Cardiac septum (tissue), 1 donor: ENCODE measurements at regions not wholly inside any gene's neighbourhood (a gene's known extent, or its start where the extent isn't known, plus 50 kb on each side); places are given as distances from the start of the nearest gene placed in this dataset.

Experiments
- DNase-seq: peaks from one replicate; pipeline ENCODE4 v3.0.0-alpha.2; 2020; ENCODE audit warnings: low spot score
- intact Hi-C: fragments of 100-400 bp; cut with DNase I; formaldehyde crosslinking; loops from one replicate; pipeline ENCODE4 v1.14.0; 2022
- donor health status: DM: no; HTN: no; CAD: no.

- no peak for DNase-seq
- intact Hi-C loops = no loop called here
These were observed 328.5 kb upstream of the FANCL start for GRCh38 chr2:58569475-58570185.

- intact Hi-C loops = no loop called here
These were observed 327.8 kb upstream of the FANCL start for GRCh38 chr2:58568901-58569300.

GRCh38 chr2:58562276-58562675 lies 321.2 kb upstream of the FANCL start:
- DNase-seq = no peak
- intact Hi-C loops = no loop called here

More at GRCh38 chr2:58568901-58569300, 327.8 kb upstream of the FANCL start:
- no peak for DNase-seq

- intact Hi-C loops = no loop called here
- no peak for DNase-seq
These were observed 319.4 kb upstream of the FANCL start for GRCh38 chr2:58560531-58560930.

- intact Hi-C loops = no loop called here
- no peak for DNase-seq
These were observed 317.8 kb upstream of the FANCL start for GRCh38 chr2:58558881-58559280.

GRCh38 chr2:58557176-58557575 lies 316.1 kb upstream of the FANCL start:
- no peak for DNase-seq
- intact Hi-C loops = no loop called here

GRCh38 chr2:58553937-58554336 lies 312.8 kb upstream of the FANCL start:
- DNase-seq = no peak
- intact Hi-C loops = no loop called here

GRCh38 chr2:58553522-58553921 lies 312.4 kb upstream of the FANCL start:
- intact Hi-C loops = no loop called here
- no peak for DNase-seq

GRCh38 chr2:58545300-58546280 lies 304.5 kb upstream of the FANCL start:
- intact Hi-C loops = no loop called here

GRCh38 chr2:58543442-58543841 lies 302.3 kb upstream of the FANCL start:
- intact Hi-C loops = no loop called here
- no peak for DNase-seq

More at GRCh38 chr2:58545300-58546280, 304.5 kb upstream of the FANCL start:
- no peak for DNase-seq

- no peak for DNase-seq
- intact Hi-C loops = no loop called here
These were observed 300.4 kb upstream of the FANCL start for GRCh38 chr2:58541511-58541910.

- DNase-seq = no peak
- intact Hi-C loops = no loop called here
These were observed 299.6 kb upstream of the FANCL start for GRCh38 chr2:58540681-58541080.

GRCh38 chr2:58539973-58540372 lies 298.8 kb upstream of the FANCL start:
- DNase-seq = no peak

GRCh38 chr2:58535990-58536389 lies 294.9 kb upstream of the FANCL start:
- intact Hi-C loops = no loop called here

More at GRCh38 chr2:58539973-58540372, 298.8 kb upstream of the FANCL start:
- intact Hi-C loops = no loop called here

GRCh38 chr2:58535182-58535581 lies 294.1 kb upstream of the FANCL start:
- intact Hi-C loops = no loop called here
- no peak for DNase-seq

More at GRCh38 chr2:58535990-58536389, 294.9 kb upstream of the FANCL start:
- DNase-seq = no peak

GRCh38 chr2:58533376-58533775 lies 292.3 kb upstream of the FANCL start:
- intact Hi-C loops = no loop called here
- DNase-seq = no peak

GRCh38 chr2:58532641-58533040 lies 291.5 kb upstream of the FANCL start:
- intact Hi-C loops = no loop called here
- DNase-seq = no peak

GRCh38 chr2:58527647-58528046 lies 286.5 kb upstream of the FANCL start:
- DNase-seq = no peak
- intact Hi-C loops = no loop called here

- DNase-seq = no peak
- intact Hi-C loops = no loop called here
These were observed 280.9 kb upstream of the FANCL start for GRCh38 chr2:58521803-58522554.

GRCh38 chr2:58520903-58521302 lies 279.8 kb upstream of the FANCL start:
- intact Hi-C loops = no loop called here
- DNase-seq = no peak
